ENCODE measurements at regions not wholly inside any gene's neighbourhood (a gene's known extent, or its start where the extent isn't known, plus 50 kb on each side); places are given as distances from the start of the nearest gene placed in this dataset.
"Not testable (repeated sequence)": the region's sequence is repeated elsewhere in the genome, so short reads cannot be mapped to it uniquely, and the experiment has no call there.

DNA sequence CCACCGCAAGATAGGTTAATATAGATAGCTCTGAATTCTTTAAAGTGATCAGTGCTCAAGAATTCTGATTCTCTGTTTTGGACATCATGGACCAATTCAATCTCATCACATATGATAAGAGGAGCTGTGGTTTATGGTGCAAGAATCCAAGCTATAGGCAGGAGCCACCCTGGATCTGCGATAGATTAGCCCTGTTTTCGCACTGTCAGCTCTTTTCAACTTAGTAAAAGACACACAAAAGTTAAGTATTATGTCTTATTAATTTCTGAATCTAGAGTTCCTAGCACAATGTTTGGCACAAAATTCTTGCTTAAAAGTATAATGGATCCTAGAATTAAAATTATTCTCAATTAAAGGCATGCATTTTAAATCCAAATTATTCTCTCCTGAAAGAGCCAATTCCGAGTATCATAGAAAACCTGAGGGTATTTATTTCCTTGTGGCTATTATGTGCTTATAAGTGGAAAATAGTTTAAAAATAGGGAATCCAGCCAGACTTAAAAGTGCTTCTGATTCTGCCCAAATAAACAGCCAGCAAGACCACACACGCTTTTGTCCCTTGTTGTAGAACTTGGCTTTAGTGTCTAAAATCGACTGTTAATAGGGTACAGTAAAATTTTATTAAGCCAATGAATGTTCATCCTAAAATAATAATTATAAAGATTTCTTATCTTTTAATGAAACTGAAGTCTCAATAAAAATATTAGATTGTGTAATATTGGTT lies 184.9 kb upstream of the FLRT2 start:
- Histone ChIP-seq H3K27ac (no peak overlapping the region), H3K4me3 (no peak overlapping the region), H3K9me3 (no peaks in the 10 kb centered on the region), H3K4me1 (no peaks in the 10 kb centered on the region), H3K27me3 (no peaks in the 10 kb centered on the region), H3K36me3 (no peaks in the 10 kb centered on the region)
- WGBS, 2 donors: 74 to 79% methylated on average over 6 of the region's 6 CpGs
- TF ChIP-seq, protein P1, sequence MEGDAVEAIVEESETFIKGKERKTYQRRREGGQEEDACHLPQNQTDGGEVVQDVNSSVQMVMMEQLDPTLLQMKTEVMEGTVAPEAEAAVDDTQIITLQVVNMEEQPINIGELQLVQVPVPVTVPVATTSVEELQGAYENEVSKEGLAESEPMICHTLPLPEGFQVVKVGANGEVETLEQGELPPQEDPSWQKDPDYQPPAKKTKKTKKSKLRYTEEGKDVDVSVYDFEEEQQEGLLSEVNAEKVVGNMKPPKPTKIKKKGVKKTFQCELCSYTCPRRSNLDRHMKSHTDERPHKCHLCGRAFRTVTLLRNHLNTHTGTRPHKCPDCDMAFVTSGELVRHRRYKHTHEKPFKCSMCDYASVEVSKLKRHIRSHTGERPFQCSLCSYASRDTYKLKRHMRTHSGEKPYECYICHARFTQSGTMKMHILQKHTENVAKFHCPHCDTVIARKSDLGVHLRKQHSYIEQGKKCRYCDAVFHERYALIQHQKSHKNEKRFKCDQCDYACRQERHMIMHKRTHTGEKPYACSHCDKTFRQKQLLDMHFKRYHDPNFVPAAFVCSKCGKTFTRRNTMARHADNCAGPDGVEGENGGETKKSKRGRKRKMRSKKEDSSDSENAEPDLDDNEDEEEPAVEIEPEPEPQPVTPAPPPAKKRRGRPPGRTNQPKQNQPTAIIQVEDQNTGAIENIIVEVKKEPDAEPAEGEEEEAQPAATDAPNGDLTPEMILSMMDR (IDR thresholded peaks at IDR 0.05): no peak
- TF ChIP-seq EP300 (IDR thresholded peaks at IDR 0.05): no peak
- TF ChIP-seq POLR2AphosphoS5 (IDR thresholded peaks at IDR 0.05): no peak
- TF ChIP-seq POLR2A (IDR thresholded peaks at IDR 0.05): no peak
- DNase-seq: no peak
- intact Hi-C loops (cut with DNase I): no loop called here

DNA sequence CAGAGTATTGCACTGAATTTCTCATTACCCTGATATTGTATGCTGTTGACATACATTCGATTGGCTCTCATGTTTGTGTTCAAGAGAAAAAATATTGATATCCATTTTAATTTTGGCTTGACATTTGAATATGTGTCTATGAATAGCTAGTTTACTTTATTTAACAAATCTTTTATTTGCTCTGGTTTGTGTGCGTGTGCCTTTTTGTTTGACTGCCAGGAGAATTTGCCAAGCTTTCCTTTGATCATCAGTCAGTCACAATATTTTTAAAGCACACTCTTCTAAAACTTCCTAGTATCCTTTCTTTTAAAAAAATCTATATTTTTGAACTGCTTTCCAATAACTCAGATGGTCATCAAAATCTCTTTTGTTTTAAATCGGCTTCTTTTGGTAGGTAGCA lies 179.3 kb upstream of the FLRT2 start:
- TF ChIP-seq POLR2AphosphoS5 (IDR thresholded peaks at IDR 0.05): no peak
- no peak for TF ChIP-seq POLR2A (IDR thresholded peaks at IDR 0.05)
- TF ChIP-seq, protein P1 (IDR thresholded peaks at IDR 0.05): no peak
- no peak for TF ChIP-seq EP300 (IDR thresholded peaks at IDR 0.05)
- Histone ChIP-seq H3K9me3 (peaks cover 0 to 3% (median 0%) of the 10 kb centered on the region in 4 donors), H3K4me1 (no peaks in the 10 kb centered on the region), H3K27me3 (no peaks in the 10 kb centered on the region), H3K27ac (no peak overlapping the region), H3K4me3 (no peak overlapping the region), H3K36me3 (no peaks in the 10 kb centered on the region)
- intact Hi-C loops (cut with DNase I): no loop called here
- DNase-seq: no peak
- 82 to 87% methylated on average over 3 of the region's 3 CpGs for WGBS, 2 donors

DNA sequence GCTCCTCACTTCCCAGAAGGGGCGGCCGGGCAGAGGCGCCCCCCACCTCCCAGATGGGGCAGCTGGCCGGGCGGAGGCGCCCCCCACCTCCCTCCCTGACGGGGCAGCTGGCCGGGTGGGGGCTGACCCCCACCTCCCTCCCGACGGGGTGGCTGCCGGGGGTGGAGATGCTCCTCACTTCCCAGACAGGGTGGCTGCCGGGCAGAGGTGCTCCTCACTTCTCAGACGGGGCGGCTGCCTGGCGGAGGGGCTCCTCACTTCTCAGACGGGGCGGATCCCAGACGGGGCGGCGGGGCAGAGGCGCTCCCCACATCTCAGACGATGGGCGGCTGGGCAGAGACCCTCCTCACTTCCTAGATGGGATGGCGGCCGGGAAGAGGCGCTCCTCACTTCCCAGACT lies 177.4 kb upstream of the FLRT2 start:
- H3K4me3 ChIP-seq; H3K27me3 ChIP-seq; H3K27ac ChIP-seq; H3K36me3 ChIP-seq; H3K9me3 ChIP-seq; H3K4me1 ChIP-seq; intact Hi-C loops (cut with DNase I): not testable (repeated sequence)
- DNase-seq: peak; percentile 34
- 95% methylated on average over 26 of the region's 26 CpGs for WGBS, 2 donors

DNA sequence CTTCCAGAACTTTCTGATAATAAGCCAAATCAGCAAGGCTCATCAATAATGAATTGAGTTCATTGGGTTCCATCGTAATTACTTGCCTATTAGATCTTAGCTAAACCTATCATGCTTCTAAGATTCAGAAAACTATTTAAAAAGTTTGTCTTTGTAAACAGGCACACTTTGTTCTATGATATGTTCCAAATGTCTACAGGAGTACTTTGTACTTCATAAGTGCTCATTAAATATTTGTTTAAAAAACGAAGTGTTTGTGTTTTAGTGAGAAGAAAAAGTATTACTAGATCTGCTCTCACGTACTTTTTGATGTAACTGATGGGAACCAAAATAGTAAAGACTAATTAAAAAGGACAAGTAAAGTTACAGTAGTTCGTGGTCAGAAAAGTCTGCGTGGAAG lies 172.8 kb upstream of the FLRT2 start:
- DNase-seq: no peak
- H3K36me3 ChIP-seq: no peaks in the 10 kb centered on the region
- peaks cover 0 to 3% (median 0%) of the 10 kb centered on the region in 4 donors for H3K9me3 ChIP-seq
- no peak overlapping the region for H3K4me3 ChIP-seq
- no peaks in the 10 kb centered on the region for H3K4me1 ChIP-seq
- 63 to 78% methylated on average over 5 of the region's 5 CpGs for WGBS, 2 donors
- TF ChIP-seq EP300 (IDR thresholded peaks at IDR 0.05): no peak
- TF ChIP-seq POLR2A (IDR thresholded peaks at IDR 0.05): no peak
- no peak overlapping the region for H3K27ac ChIP-seq
- no peaks in the 10 kb centered on the region for H3K27me3 ChIP-seq
- intact Hi-C loops (cut with DNase I): no loop called here

DNA sequence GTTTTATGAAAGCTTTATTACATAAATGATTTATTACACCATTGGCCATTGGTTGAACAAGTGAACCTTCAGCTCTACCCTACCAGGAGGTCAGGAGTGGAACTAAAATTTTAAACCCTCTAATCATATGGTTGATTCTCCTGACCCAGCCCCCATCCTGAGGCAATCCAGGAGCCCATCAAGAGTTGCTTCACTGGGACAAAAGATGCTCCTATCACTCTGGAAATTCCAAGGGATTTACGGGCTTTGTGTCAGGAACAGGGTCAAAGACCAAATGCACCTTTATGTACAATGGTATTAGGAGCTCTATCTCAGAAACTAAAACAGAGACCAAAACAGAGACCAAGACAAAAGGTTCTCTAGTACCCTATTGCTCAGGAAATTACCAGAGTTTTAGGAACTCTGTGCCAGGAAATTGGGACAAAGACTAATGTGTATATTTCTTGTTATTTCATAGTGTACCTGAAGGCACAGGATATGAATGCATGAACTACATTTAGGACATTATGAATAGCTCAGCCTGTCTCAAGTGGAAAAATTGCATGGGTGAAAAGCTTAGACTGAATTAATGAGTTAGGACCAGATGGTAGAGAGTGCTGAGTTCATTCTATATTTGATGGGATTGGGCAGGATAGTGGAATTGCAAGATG lies 171.7 kb upstream of the FLRT2 start:
- H3K4me3 ChIP-seq: no peak overlapping the region
- WGBS, 2 donors: 38 to 75% methylated on average over 1 of the region's 1 CpG
- DNase-seq: no peak
- H3K27me3 ChIP-seq: no peaks in the 10 kb centered on the region
- H3K36me3 ChIP-seq: no peaks in the 10 kb centered on the region
- intact Hi-C loops (cut with DNase I): no loop called here
- no peaks in the 10 kb centered on the region for H3K4me1 ChIP-seq
- no peak overlapping the region for H3K27ac ChIP-seq
- no peak for TF ChIP-seq POLR2AphosphoS5 (IDR thresholded peaks at IDR 0.05)
- TF ChIP-seq, protein P1 (IDR thresholded peaks at IDR 0.05): no peak
- no peak for TF ChIP-seq POLR2A (IDR thresholded peaks at IDR 0.05)
- no peak for TF ChIP-seq EP300 (IDR thresholded peaks at IDR 0.05)
- peaks cover 0 to 3% (median 0%) of the 10 kb centered on the region in 4 donors for H3K9me3 ChIP-seq

All from sigmoid colon (tissue), 6 donors.